GM23338 (cell line): ENCODE measurements at regions not wholly inside any gene's neighbourhood (a gene's known extent, or its start where the extent isn't known, plus 50 kb on each side); places are given as distances from the start of the nearest gene placed in this dataset.

ENCODE experiments used
- ATAC-seq: fragments of 200-7000 bp; cut with Tn5 transposase; 3 replicates; pipeline ENCODE4 v1.9.1; 2020
- DNase-seq: peaks from one replicate; pipeline ENCODE4 v3.0.0-alpha.2; 2015; ENCODE audit warnings: low spot score
- H2AFZ ChIP-seq: fragments of 200-600 bp; sonication (generic); 2 replicates; pipeline ENCODE4 v1.8.0; 2016; ENCODE audit warnings: antibody characterized with exemption, mild to moderate bottlenecking, moderate library complexity
- H3F3A ChIP-seq: fragments of 200-600 bp; sonication (generic); replicated peaks from 2 replicates; pipeline ENCODE4 v1.8.0; 2017; ENCODE audit warnings: antibody characterized with exemption, mixed run types, low read depth
- H3K27ac ChIP-seq: fragments of 200-600 bp; sonication (generic); 2 replicates; pipeline ENCODE4 v1.6.1; 2016; ENCODE audit warnings: low read depth
- H3K27me3 ChIP-seq: fragments of 200-600 bp; sonication (generic); 2 replicates; pipeline ENCODE4 v1.8.0; 2016; ENCODE audit warnings: mild to moderate bottlenecking, mixed run types, moderate library complexity; ENCODE audit not compliant: insufficient read depth
- H3K36me3 ChIP-seq: fragments of 200-600 bp; sonication (generic); 2 replicates; pipeline ENCODE4 v1.8.0; 2016; ENCODE audit warnings: mild to moderate bottlenecking; ENCODE audit not compliant: insufficient read depth
- H3K4me1 ChIP-seq: fragments of 200-600 bp; sonication (generic); 2 replicates; pipeline ENCODE4 v1.8.0; 2016; ENCODE audit warnings: mild to moderate bottlenecking, moderate library complexity; ENCODE audit not compliant: insufficient read depth
- H3K4me2 ChIP-seq: fragments of 200-600 bp; sonication (generic); 2 replicates; pipeline ENCODE4 v1.7.1; 2017; ENCODE audit warnings: mixed run types
- H3K4me3 ChIP-seq: fragments of 200-600 bp; sonication (generic); 2 replicates; pipeline ENCODE4 v1.6.1; 2016; ENCODE audit warnings: mixed run types
- H3K79me2 ChIP-seq: fragments of 200-600 bp; sonication (generic); replicated peaks from 2 replicates; pipeline ENCODE4 v1.8.0; 2017; ENCODE audit warnings: mild to moderate bottlenecking; ENCODE audit not compliant: insufficient read depth
- H3K9me2 ChIP-seq: fragments of 200-600 bp; sonication (generic); 2 replicates; pipeline ENCODE4 v1.8.0; 2017; ENCODE audit not compliant: insufficient read depth
- H4K20me1 ChIP-seq: fragments of 200-600 bp; sonication (generic); replicated peaks from 2 replicates; pipeline ENCODE4 v1.8.0; 2017; ENCODE audit warnings: mild to moderate bottlenecking; ENCODE audit not compliant: insufficient read depth
- H3K27ac Mint-ChIP-seq: 2 replicates; pipeline ENCODE4 v1.8.0; 2020; ENCODE audit warnings: inconsistent platforms, mild to moderate bottlenecking, moderate library complexity, mixed read lengths
- H3K27me3 Mint-ChIP-seq: 3 replicates; pipeline ENCODE4 v1.8.0; 2022; ENCODE audit warnings: low read depth, mild to moderate bottlenecking, moderate library complexity, mixed read lengths, inconsistent platforms; ENCODE audit not compliant: insufficient read depth, poor library complexity
- H3K36me3 Mint-ChIP-seq: 3 replicates; pipeline ENCODE4 v1.8.0; 2021; ENCODE audit warnings: low read depth, mild to moderate bottlenecking, inconsistent platforms, moderate library complexity, mixed read lengths
- H3K4me1 Mint-ChIP-seq: 3 replicates; pipeline ENCODE4 v1.8.0; 2020; ENCODE audit warnings: mild to moderate bottlenecking, inconsistent platforms, mixed read lengths
- H3K4me3 Mint-ChIP-seq: 3 replicates; pipeline ENCODE4 v1.8.0; 2021; ENCODE audit warnings: moderate library complexity, mild to moderate bottlenecking, inconsistent platforms, mixed read lengths
- H3K9me3 Mint-ChIP-seq: 3 replicates; pipeline ENCODE4 v1.8.0; 2020; ENCODE audit warnings: moderate library complexity, mild to moderate bottlenecking, inconsistent platforms, mixed read lengths
- CREB1 ChIP-seq: fragments of 250-450 bp; sonication (Bioruptor Pico); IDR thresholded peaks from 2 replicates; pipeline ENCODE4 v1.5.0; 2020; ENCODE audit warnings: low read depth, mild to moderate bottlenecking, moderate library complexity
- EZH2 ChIP-seq: fragments of 200-600 bp; sonication (generic); IDR thresholded peaks from one replicate; pipeline ENCODE4 v1.8.0; 2017; ENCODE audit warnings: antibody characterized with exemption, mild to moderate bottlenecking, low read depth; ENCODE audit not compliant: unreplicated experiment
- EZH2phosphoT487 ChIP-seq: fragments of 200-600 bp; sonication (generic); IDR thresholded peaks from one replicate; pipeline ENCODE4 v1.8.1; 2018; ENCODE audit warnings: antibody characterized with exemption; ENCODE audit not compliant: unreplicated experiment
- NANOG ChIP-seq: IDR thresholded peaks from 2 replicates; pipeline ENCODE4 v1.6.1; 2016; ENCODE audit warnings: antibody characterized with exemption, borderline replicate concordance
- POLR2AphosphoS5 ChIP-seq: IDR thresholded peaks from 2 replicates; pipeline ENCODE4 v1.6.1; 2016; ENCODE audit warnings: antibody characterized with exemption, low read depth
- STAT1 ChIP-seq: IDR thresholded peaks from one replicate; pipeline ENCODE4 v1.6.1; 2016; ENCODE audit warnings: antibody characterized with exemption; ENCODE audit not compliant: unreplicated experiment
- ZNF114 ChIP-seq: fragments of 250-450 bp; sonication (Bioruptor Pico); IDR thresholded peaks from 2 replicates; pipeline ENCODE4 v1.5.0; 2020; ENCODE audit warnings: mild to moderate bottlenecking, moderate library complexity
- ZNF331 ChIP-seq: fragments of 250-450 bp; sonication (Bioruptor Pico); IDR thresholded peaks from 2 replicates; pipeline ENCODE4 v1.5.0; 2020; ENCODE audit warnings: low read depth, mild to moderate bottlenecking, moderate library complexity
- TF ChIP-seq, protein P1 (sequence below): IDR thresholded peaks from 2 replicates; pipeline ENCODE4 v1.6.1; 2016; ENCODE audit warnings: antibody characterized with exemption
- TF ChIP-seq, protein P2 (sequence below): fragments of 250-450 bp; sonication (Bioruptor Pico); IDR thresholded peaks from 2 replicates; pipeline ENCODE4 v1.5.0; 2020; ENCODE audit warnings: mild to moderate bottlenecking, moderate library complexity
- TF ChIP-seq, protein P3 (sequence below), 2 experiments: fragments of 200-600 bp in 1 of 2; sonication (generic) in 1 of 2; conservative IDR thresholded peaks; 2 replicates each; pipeline versions ENCODE4 v1.5.1 to v1.6.1; 2016 to 2017; ENCODE audit warnings: antibody characterized with exemption in 2 of 2, low read depth in 2 of 2, mild to moderate bottlenecking in 2 of 2, moderate library complexity in 1 of 2

DNA sequence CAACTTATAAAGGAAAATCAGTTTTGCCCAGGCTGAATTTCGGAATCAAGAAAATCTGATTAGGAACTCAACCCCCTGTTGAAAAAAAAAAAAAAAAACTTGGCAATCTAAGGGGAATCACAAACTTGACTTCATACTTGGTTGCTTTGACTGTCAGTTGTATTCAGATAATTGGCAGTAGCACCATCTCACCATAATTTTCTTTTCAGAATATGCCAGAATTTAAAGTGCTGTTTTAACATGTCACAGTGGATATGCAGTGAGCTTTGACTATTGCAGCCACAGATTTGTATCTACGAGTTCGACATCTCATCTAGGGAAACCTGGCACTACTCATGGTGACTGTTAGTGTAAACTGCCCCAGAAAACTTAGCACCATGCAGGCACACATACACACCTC, 761.4 kb upstream of the KLHL29 start:
- Mint-ChIP-seq H3K36me3 (no peaks in the 10 kb centered on the region), H3K27me3 (no peaks in the 10 kb centered on the region), H3K27ac (no peak overlapping the region), H3K9me3 (no peaks in the 10 kb centered on the region), H3K4me1 (peaks cover 10% of the 10 kb centered on the region; the same call in 2 of the 3 replicates), H3K4me3 (no peak overlapping the region)
- no peaks in the 10 kb centered on the region for H3F3A ChIP-seq
- H4K20me1 ChIP-seq = no peaks in the 10 kb centered on the region
- H3K9me2 ChIP-seq = no peaks in the 10 kb centered on the region
- H3K27ac ChIP-seq = no peak overlapping the region
- no peaks in the 10 kb centered on the region for H3K79me2 ChIP-seq
- H3K4me2 ChIP-seq = no peak overlapping the region
- no peak for ATAC-seq
- H3K4me3 ChIP-seq = no peak overlapping the region
- DNase-seq = no peak
- H3K4me1 ChIP-seq = no peaks in the 10 kb centered on the region; the same call in 1 of the 2 replicates
- TF ChIP-seq CREB1 (CRISPR knock-in tag) (no peak), EZH2 (no peak), EZH2phosphoT487 (no peak), STAT1 (no peak), NANOG (no peak), ZNF114 (CRISPR knock-in tag) (no peak), POLR2AphosphoS5 (no peak), ZNF331 (no peak)
- TF ChIP-seq, protein P1, sequence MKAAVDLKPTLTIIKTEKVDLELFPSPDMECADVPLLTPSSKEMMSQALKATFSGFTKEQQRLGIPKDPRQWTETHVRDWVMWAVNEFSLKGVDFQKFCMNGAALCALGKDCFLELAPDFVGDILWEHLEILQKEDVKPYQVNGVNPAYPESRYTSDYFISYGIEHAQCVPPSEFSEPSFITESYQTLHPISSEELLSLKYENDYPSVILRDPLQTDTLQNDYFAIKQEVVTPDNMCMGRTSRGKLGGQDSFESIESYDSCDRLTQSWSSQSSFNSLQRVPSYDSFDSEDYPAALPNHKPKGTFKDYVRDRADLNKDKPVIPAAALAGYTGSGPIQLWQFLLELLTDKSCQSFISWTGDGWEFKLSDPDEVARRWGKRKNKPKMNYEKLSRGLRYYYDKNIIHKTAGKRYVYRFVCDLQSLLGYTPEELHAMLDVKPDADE = no peak
- TF ChIP-seq, protein P2, sequence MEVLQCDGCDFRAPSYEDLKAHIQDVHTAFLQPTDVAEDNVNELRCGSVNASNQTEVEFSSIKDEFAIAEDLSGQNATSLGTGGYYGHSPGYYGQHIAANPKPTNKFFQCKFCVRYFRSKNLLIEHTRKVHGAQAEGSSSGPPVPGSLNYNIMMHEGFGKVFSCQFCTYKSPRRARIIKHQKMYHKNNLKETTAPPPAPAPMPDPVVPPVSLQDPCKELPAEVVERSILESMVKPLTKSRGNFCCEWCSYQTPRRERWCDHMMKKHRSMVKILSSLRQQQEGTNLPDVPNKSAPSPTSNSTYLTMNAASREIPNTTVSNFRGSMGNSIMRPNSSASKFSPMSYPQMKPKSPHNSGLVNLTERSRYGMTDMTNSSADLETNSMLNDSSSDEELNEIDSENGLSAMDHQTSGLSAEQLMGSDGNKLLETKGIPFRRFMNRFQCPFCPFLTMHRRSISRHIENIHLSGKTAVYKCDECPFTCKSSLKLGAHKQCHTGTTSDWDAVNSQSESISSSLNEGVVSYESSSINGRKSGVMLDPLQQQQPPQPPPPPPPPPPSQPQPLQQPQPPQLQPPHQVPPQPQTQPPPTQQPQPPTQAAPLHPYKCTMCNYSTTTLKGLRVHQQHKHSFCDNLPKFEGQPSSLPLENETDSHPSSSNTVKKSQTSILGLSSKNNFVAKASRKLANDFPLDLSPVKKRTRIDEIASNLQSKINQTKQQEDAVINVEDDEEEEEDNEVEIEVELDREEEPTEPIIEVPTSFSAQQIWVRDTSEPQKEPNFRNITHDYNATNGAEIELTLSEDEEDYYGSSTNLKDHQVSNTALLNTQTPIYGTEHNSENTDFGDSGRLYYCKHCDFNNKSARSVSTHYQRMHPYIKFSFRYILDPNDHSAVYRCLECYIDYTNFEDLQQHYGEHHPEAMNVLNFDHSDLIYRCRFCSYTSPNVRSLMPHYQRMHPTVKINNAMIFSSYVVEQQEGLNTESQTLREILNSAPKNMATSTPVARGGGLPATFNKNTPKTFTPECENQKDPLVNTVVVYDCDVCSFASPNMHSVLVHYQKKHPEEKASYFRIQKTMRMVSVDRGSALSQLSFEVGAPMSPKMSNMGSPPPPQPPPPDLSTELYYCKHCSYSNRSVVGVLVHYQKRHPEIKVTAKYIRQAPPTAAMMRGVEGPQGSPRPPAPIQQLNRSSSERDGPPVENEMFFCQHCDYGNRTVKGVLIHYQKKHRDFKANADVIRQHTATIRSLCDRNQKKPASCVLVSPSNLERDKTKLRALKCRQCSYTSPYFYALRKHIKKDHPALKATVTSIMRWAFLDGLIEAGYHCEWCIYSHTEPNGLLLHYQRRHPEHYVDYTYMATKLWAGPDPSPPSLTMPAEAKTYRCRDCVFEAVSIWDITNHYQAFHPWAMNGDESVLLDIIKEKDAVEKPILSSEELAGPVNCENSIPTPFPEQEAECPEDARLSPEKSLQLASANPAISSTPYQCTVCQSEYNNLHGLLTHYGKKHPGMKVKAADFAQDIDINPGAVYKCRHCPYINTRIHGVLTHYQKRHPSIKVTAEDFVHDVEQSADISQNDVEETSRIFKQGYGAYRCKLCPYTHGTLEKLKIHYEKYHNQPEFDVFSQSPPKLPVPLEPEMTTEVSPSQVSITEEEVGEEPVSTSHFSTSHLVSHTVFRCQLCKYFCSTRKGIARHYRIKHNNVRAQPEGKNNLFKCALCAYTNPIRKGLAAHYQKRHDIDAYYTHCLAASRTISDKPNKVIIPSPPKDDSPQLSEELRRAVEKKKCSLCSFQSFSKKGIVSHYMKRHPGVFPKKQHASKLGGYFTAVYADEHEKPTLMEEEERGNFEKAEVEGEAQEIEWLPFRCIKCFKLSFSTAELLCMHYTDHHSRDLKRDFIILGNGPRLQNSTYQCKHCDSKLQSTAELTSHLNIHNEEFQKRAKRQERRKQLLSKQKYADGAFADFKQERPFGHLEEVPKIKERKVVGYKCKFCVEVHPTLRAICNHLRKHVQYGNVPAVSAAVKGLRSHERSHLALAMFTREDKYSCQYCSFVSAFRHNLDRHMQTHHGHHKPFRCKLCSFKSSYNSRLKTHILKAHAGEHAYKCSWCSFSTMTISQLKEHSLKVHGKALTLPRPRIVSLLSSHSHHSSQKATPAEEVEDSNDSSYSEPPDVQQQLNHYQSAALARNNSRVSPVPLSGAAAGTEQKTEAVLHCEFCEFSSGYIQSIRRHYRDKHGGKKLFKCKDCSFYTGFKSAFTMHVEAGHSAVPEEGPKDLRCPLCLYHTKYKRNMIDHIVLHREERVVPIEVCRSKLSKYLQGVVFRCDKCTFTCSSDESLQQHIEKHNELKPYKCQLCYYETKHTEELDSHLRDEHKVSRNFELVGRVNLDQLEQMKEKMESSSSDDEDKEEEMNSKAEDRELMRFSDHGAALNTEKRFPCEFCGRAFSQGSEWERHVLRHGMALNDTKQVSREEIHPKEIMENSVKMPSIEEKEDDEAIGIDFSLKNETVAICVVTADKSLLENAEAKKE (CRISPR knock-in tag) = no peak
- TF ChIP-seq, protein P3, sequence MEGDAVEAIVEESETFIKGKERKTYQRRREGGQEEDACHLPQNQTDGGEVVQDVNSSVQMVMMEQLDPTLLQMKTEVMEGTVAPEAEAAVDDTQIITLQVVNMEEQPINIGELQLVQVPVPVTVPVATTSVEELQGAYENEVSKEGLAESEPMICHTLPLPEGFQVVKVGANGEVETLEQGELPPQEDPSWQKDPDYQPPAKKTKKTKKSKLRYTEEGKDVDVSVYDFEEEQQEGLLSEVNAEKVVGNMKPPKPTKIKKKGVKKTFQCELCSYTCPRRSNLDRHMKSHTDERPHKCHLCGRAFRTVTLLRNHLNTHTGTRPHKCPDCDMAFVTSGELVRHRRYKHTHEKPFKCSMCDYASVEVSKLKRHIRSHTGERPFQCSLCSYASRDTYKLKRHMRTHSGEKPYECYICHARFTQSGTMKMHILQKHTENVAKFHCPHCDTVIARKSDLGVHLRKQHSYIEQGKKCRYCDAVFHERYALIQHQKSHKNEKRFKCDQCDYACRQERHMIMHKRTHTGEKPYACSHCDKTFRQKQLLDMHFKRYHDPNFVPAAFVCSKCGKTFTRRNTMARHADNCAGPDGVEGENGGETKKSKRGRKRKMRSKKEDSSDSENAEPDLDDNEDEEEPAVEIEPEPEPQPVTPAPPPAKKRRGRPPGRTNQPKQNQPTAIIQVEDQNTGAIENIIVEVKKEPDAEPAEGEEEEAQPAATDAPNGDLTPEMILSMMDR (conservative IDR thresholded peaks at IDR 0.05; ENCODE audit: low read depth in 2 of 2) = no peak
- H2AFZ ChIP-seq = no peak overlapping the region
- H3K27me3 ChIP-seq = no peaks in the 10 kb centered on the region
- no peaks in the 10 kb centered on the region; the same call in 1 of the 2 replicates for H3K36me3 ChIP-seq
